NT2/D1 (cell line): ENCODE measurements at regions not wholly inside any gene's neighbourhood (a gene's known extent, or its start where the extent isn't known, plus 50 kb on each side); places are given as distances from the start of the nearest gene placed in this dataset.

Source experiments
- DNase-seq: peaks from one replicate; pipeline ENCODE4 v3.0.0-alpha.2; 2011; ENCODE audit warnings: low read depth, low spot score
- H3K27me3 ChIP-seq: 2 replicates; pipeline ENCODE4 v1.6.0; 2011; ENCODE audit warnings: mild to moderate bottlenecking; ENCODE audit not compliant: insufficient read length, insufficient read depth
- H3K36me3 ChIP-seq: 2 replicates; pipeline ENCODE4 v1.6.1; 2011; ENCODE audit warnings: mild to moderate bottlenecking, low read length, mixed read lengths; ENCODE audit not compliant: insufficient read depth, insufficient read length
- H3K4me1 ChIP-seq: 2 replicates; pipeline ENCODE4 v1.5.1; 2011; ENCODE audit not compliant: insufficient read depth, insufficient read length
- H3K4me3 ChIP-seq: 2 replicates; pipeline ENCODE4 v1.5.1; 2011; ENCODE audit warnings: low read depth; ENCODE audit not compliant: insufficient read length
- H3K9ac ChIP-seq: 2 replicates; pipeline ENCODE4 v1.6.0; 2011; ENCODE audit warnings: low read depth; ENCODE audit not compliant: insufficient read length
- H3K9me3 ChIP-seq: 2 replicates; pipeline ENCODE4 v1.5.1; 2011; ENCODE audit warnings: mild to moderate bottlenecking, low read length; ENCODE audit not compliant: insufficient read depth
- SUZ12 ChIP-seq: IDR thresholded peaks from 2 replicates; pipeline ENCODE4 v1.6.1; 2011; ENCODE audit not compliant: insufficient read length, insufficient read depth; ENCODE audit errors: extremely low read depth
- YY1 ChIP-seq: IDR thresholded peaks from 2 replicates; pipeline ENCODE4 v1.6.1; 2011; ENCODE audit not compliant: insufficient read length, insufficient read depth
- ZNF274 ChIP-seq: IDR thresholded peaks from 2 replicates; pipeline ENCODE4 v1.6.1; 2011; ENCODE audit warnings: mild to moderate bottlenecking, low read depth, low read length

GRCh38 chr3:18752273-18752934 is 327.3 kb upstream of the SATB1 start:
- DNase-seq: no peak
- TF ChIP-seq ZNF274 (no peak), SUZ12 (no peak), YY1 (no peak)
- Histone ChIP-seq H3K27me3 (no peaks in the 10 kb centered on the region), H3K36me3 (no peaks in the 10 kb centered on the region), H3K4me3 (no peak overlapping the region), H3K4me1 (no peaks in the 10 kb centered on the region), H3K9ac (no peak overlapping the region), H3K9me3 (no peaks in the 10 kb centered on the region)

- Histone ChIP-seq H3K4me3 (no peak overlapping the region), H3K9me3 (no peaks in the 10 kb centered on the region), H3K36me3 (no peaks in the 10 kb centered on the region), H3K9ac (no peak overlapping the region), H3K27me3 (no peaks in the 10 kb centered on the region), H3K4me1 (no peaks in the 10 kb centered on the region)
- TF ChIP-seq ZNF274 (no peak), YY1 (no peak), SUZ12 (no peak)
- DNase-seq: no peak
These were observed 326.4 kb upstream of the SATB1 start for GRCh38 chr3:18751514-18751913.

- TF ChIP-seq SUZ12 (no peak), YY1 (no peak), ZNF274 (no peak)
- Histone ChIP-seq H3K9me3 (no peaks in the 10 kb centered on the region), H3K4me1 (no peaks in the 10 kb centered on the region), H3K36me3 (no peaks in the 10 kb centered on the region), H3K4me3 (no peak overlapping the region), H3K9ac (no peak overlapping the region), H3K27me3 (no peaks in the 10 kb centered on the region)
- no peak for DNase-seq
These were observed 322.2 kb upstream of the SATB1 start for GRCh38 chr3:18747383-18747782.

- Histone ChIP-seq H3K4me3 (no peak overlapping the region), H3K27me3 (no peaks in the 10 kb centered on the region), H3K9me3 (no peaks in the 10 kb centered on the region), H3K4me1 (no peaks in the 10 kb centered on the region), H3K9ac (no peak overlapping the region), H3K36me3 (no peaks in the 10 kb centered on the region)
- TF ChIP-seq SUZ12: no peak
- TF ChIP-seq ZNF274: no peak
- DNase-seq: no peak
These were observed 320.3 kb upstream of the SATB1 start for GRCh38 chr3:18745472-18745871.

- Histone ChIP-seq H3K4me3 (no peak overlapping the region), H3K4me1 (no peaks in the 10 kb centered on the region), H3K36me3 (no peaks in the 10 kb centered on the region), H3K9me3 (no peaks in the 10 kb centered on the region), H3K9ac (no peak overlapping the region), H3K27me3 (no peaks in the 10 kb centered on the region)
- TF ChIP-seq YY1: no peak
- TF ChIP-seq ZNF274: no peak
- TF ChIP-seq SUZ12: no peak
- no peak for DNase-seq
These were observed 319.3 kb upstream of the SATB1 start for GRCh38 chr3:18744472-18744871.

GRCh38 chr3:18743761-18744160 is 318.6 kb upstream of the SATB1 start:
- no peaks in the 10 kb centered on the region for H3K36me3 ChIP-seq
- no peaks in the 10 kb centered on the region for H3K4me1 ChIP-seq
- DNase-seq: no peak
- TF ChIP-seq YY1: no peak
- no peak for TF ChIP-seq SUZ12
- TF ChIP-seq ZNF274: no peak
- H3K4me3 ChIP-seq: no peak overlapping the region
- H3K9me3 ChIP-seq: no peaks in the 10 kb centered on the region
- H3K9ac ChIP-seq: no peak overlapping the region
- no peaks in the 10 kb centered on the region for H3K27me3 ChIP-seq

- no peaks in the 10 kb centered on the region for H3K27me3 ChIP-seq
- H3K4me1 ChIP-seq: no peaks in the 10 kb centered on the region
- no peak overlapping the region for H3K9ac ChIP-seq
- TF ChIP-seq YY1: no peak
- no peak for TF ChIP-seq ZNF274
- no peak for TF ChIP-seq SUZ12
- DNase-seq: no peak
- no peaks in the 10 kb centered on the region for H3K36me3 ChIP-seq
- no peak overlapping the region for H3K4me3 ChIP-seq
- H3K9me3 ChIP-seq: no peaks in the 10 kb centered on the region
These were observed 315.8 kb upstream of the SATB1 start for GRCh38 chr3:18740631-18741583.
